Cardiac fibroblast (primary cell): ENCODE measurements at regions not wholly inside any gene's neighbourhood (a gene's known extent, or its start where the extent isn't known, plus 50 kb on each side); places are given as distances from the start of the nearest gene placed in this dataset.

Source experiments
- DNase-seq, 2 donors: peaks; one replicate each; pipeline versions ENCODE4 v3.0.0 to v3.0.0-alpha.2; 2010; ENCODE audit warnings: low read depth in 2 of 2
- H3K4me3 ChIP-seq, 2 donors: replicated peaks in 1 of 2; 1 replicate in 1 of 2; 2 replicates in 1 of 2; pipeline ENCODE4 v1.5.1; 2011; ENCODE audit warnings: low read depth in 2 of 2, low read length in 2 of 2, mild to moderate bottlenecking in 2 of 2, moderate library complexity in 1 of 2
- CTCF ChIP-seq: IDR thresholded peaks from one replicate; pipeline ENCODE4 v1.5.1; 2011; ENCODE audit warnings: low read depth, mild to moderate bottlenecking, low read length, inconsistent platforms

GRCh38 chr2:203650860-203651613 is 55.4 kb upstream of the CD28 start:
- peak; percentile 22 for TF ChIP-seq CTCF
- H3K4me3 ChIP-seq = no peak overlapping the region
- peak; percentile 81 to 82 for DNase-seq

- H3K4me3 ChIP-seq = no peak overlapping the region
- TF ChIP-seq CTCF = no peak
- no peak for DNase-seq
These were observed 54.8 kb upstream of the CD28 start for GRCh38 chr2:203651621-203652020.

- TF ChIP-seq CTCF = no peak
- H3K4me3 ChIP-seq = no peak overlapping the region
- DNase-seq = no peak
These were observed 51.6 kb upstream of the CD28 start for GRCh38 chr2:203654826-203655225.

GRCh38 chr2:203656522-203657287 is 49.7 kb upstream of the CD28 start:
- H3K4me3 ChIP-seq = no peak overlapping the region
- no peak for TF ChIP-seq CTCF
- DNase-seq = peak; percentile 66 to 83
